ENCODE measurements at regions not wholly inside any gene's neighbourhood (a gene's known extent, or its start where the extent isn't known, plus 50 kb on each side); places are given as distances from the start of the nearest gene placed in this dataset.

GRCh38 chr5:110099572-110099971 lies 409.8 kb downstream of the MAN2A1 start:
- Histone ChIP-seq H3K36me3 (ENCODE audit: control insufficient read depth in 2 of 4, insufficient read depth in 4 of 4, low read length in 3 of 4) (no peaks in the 10 kb centered on the region), H3K18ac (ENCODE audit: extremely low read depth, low read length) (no peak overlapping the region), H3K23me2 (ENCODE audit: low read depth, low read length) (no peaks in the 10 kb centered on the region), H3K4me2 (ENCODE audit: insufficient read depth in 1 of 2, low read depth in 2 of 2, low read length in 2 of 2) (no peak overlapping the region), H3K4ac (replicated peaks; ENCODE audit: insufficient read length, low read depth, low read length) (no peak overlapping the region), H3K79me1 (ENCODE audit: low read depth, low read length) (no peaks in the 10 kb centered on the region), H4K91ac (replicated peaks; ENCODE audit: insufficient read length, low read length) (no peak overlapping the region), H2AK5ac (ENCODE audit: low read depth, low read length) (no peak overlapping the region), H3K27me3 (replicated peaks in 1 of 4; ENCODE audit: control insufficient read depth in 3 of 4, extremely low read depth in 1 of 4, insufficient read depth in 3 of 4, low read length in 3 of 4) (no peaks in the 10 kb centered on the region), H2BK5ac (ENCODE audit: low read depth, low read length) (no peak overlapping the region), H3K27ac (ENCODE audit: low read depth, low read length) (no peak overlapping the region), H3K9ac (replicated peaks in 1 of 4; ENCODE audit: extremely low read depth in 1 of 4, low read depth in 3 of 4, low read length in 3 of 4) (no peak overlapping the region), H3K79me2 (ENCODE audit: control insufficient read depth in 1 of 2, insufficient read depth in 2 of 2, low read length in 2 of 2) (no peaks in the 10 kb centered on the region), H2BK20ac (ENCODE audit: low read length) (no peak overlapping the region), H3K14ac (ENCODE audit: insufficient read length) (no peak overlapping the region), H4K20me1 (replicated peaks in 1 of 2; ENCODE audit: control insufficient read depth in 1 of 2, insufficient read depth in 2 of 2, low read length in 2 of 2) (no peaks in the 10 kb centered on the region), H3K56ac (replicated peaks; ENCODE audit: insufficient read length, low read depth, low read length) (no peak overlapping the region), H3K4me1 (replicated peaks in 1 of 4; ENCODE audit: control insufficient read depth in 3 of 4, insufficient read depth in 4 of 4, low read length in 3 of 4) (no peaks in the 10 kb centered on the region; a peak in 1 of 7 replicates), H3K9me3 (ENCODE audit: insufficient read depth in 2 of 2, low read depth in 1 of 2, low read length in 1 of 2) (no peaks in the 10 kb centered on the region), H3K4me3 (ENCODE audit: extremely low read depth in 1 of 4, insufficient read depth in 2 of 4, low read depth in 3 of 4, low read length in 4 of 4) (no peak overlapping the region), H3K23ac (ENCODE audit: insufficient read length) (no peak overlapping the region), H2BK12ac (ENCODE audit: low read depth, low read length) (no peak overlapping the region), H2BK120ac (replicated peaks; ENCODE audit: low read depth, low read length) (no peak overlapping the region), H2AFZ (ENCODE audit: low read length) (no peak overlapping the region), H4K5ac (ENCODE audit: insufficient read length, low read depth, low read length) (no peak overlapping the region), H2BK15ac (ENCODE audit: low read length) (no peak overlapping the region), H4K8ac (ENCODE audit: extremely low read depth, insufficient read depth, low read length) (no peak overlapping the region)
- DNase-seq (ENCODE audit: low read depth in 1 of 2, low spot score in 2 of 2), result no peak
- ChIA-PET POLR2A (ENCODE audit: partially characterized antibody) (no interaction called here), CTCF (ENCODE audit: partially characterized antibody) (no interaction called here)
- no peak for FAIRE-seq
- TF ChIP-seq SUZ12 (IDR thresholded peaks at IDR 0.05; ENCODE audit: low read length) (no peak), FOSL1 (IDR thresholded peaks at IDR 0.05; ENCODE audit: insufficient read depth, low read depth, low read length) (no peak), SIX5 (IDR thresholded peaks at IDR 0.05; ENCODE audit: low read depth, low read length) (no peak), NRF1 (IDR thresholded peaks at IDR 0.05; ENCODE audit: low read depth, low read length) (no peak), RNF2 (IDR thresholded peaks at IDR 0.05; ENCODE audit: borderline replicate concordance, low read depth, low read length, missing control alignments, poor library complexity, severe bottlenecking) (no peak), HDAC6 (IDR thresholded peaks at IDR 0.05; ENCODE audit: low read depth, low read length) (no peak), PHF8 (conservative IDR thresholded peaks at IDR 0.05; ENCODE audit: low read depth, low read length) (no peak), RXRA (IDR thresholded peaks at IDR 0.05; ENCODE audit: insufficient read depth, low read depth, low read length) (no peak), RFX5 (IDR thresholded peaks at IDR 0.05; ENCODE audit: borderline replicate concordance, low read depth, low read length) (no peak), ASH2L (IDR thresholded peaks at IDR 0.05; ENCODE audit: low read length) (no peak), EGR1 (IDR thresholded peaks at IDR 0.05; ENCODE audit: borderline replicate concordance, low read depth, low read length) (no peak), TEAD4 (IDR thresholded peaks at IDR 0.05; ENCODE audit: low read depth, low read length) (no peak), ATF2 (IDR thresholded peaks at IDR 0.05; ENCODE audit: low read length) (no peak), SP2 (IDR thresholded peaks at IDR 0.05; ENCODE audit: low read length) (no peak), MAX (IDR thresholded peaks at IDR 0.05) (no peak)
